OCI-LY3 (cell line): ENCODE measurements at regions not wholly inside any gene's neighbourhood (a gene's known extent, or its start where the extent isn't known, plus 50 kb on each side); places are given as distances from the start of the nearest gene placed in this dataset.
A peak's percentile ranks its signal among the peaks of the same experiment; 100 is the strongest.

Experiments used
- H2AFZ ChIP-seq: fragments of 200-600, 300-600 bp; shearing (Covaris generic); 2 replicates; pipeline ENCODE4 v1.6.0; 2014; ENCODE audit warnings: antibody characterized with exemption, low read depth, low read length
- H3K27ac ChIP-seq: fragments of 200-600, 300-600 bp; sonication (generic); 2 replicates; pipeline ENCODE4 v1.5.1; 2014; ENCODE audit warnings: mild to moderate bottlenecking, low read length, moderate library complexity, mixed read lengths
- H3K27me3 ChIP-seq: fragments of 200-600, 300-600 bp; sonication (generic); 2 replicates; pipeline ENCODE4 v1.6.1; 2014; ENCODE audit warnings: low read depth, low read length, mixed read lengths
- H3K36me3 ChIP-seq: fragments of 200-600, 300-600 bp; sonication (generic); replicated peaks from 2 replicates; pipeline ENCODE3; 2014; ENCODE audit warnings: low read depth, low read length, mixed read lengths
- H3K4me1 ChIP-seq: fragments of 300-600, 200-600 bp; sonication (generic); 2 replicates; pipeline ENCODE4 v1.6.1; 2014; ENCODE audit warnings: low read length, mixed read lengths
- H3K4me2 ChIP-seq: fragments of 200-600, 300-600 bp; sonication (generic); 2 replicates; pipeline ENCODE4 v1.6.1; 2014; ENCODE audit warnings: low read length, mixed read lengths
- H3K4me3 ChIP-seq: fragments of 300-600, 200-600 bp; sonication (generic); 2 replicates; pipeline ENCODE4 v1.5.1; 2014; ENCODE audit warnings: antibody characterized with exemption, mild to moderate bottlenecking, low read length, moderate library complexity
- H3K79me2 ChIP-seq: fragments of 300-600, 200-600 bp; shearing (Covaris generic); 2 replicates; pipeline ENCODE4 v1.6.1; 2014; ENCODE audit warnings: mild to moderate bottlenecking, low read length, mixed read lengths
- H3K9ac ChIP-seq: fragments of 300-600, 200-600 bp; shearing (Covaris generic); 2 replicates; pipeline ENCODE4 v1.6.0; 2014; ENCODE audit warnings: mild to moderate bottlenecking, low read length, moderate library complexity
- H3K9me3 ChIP-seq: fragments of 200-600, 300-600 bp; shearing (Covaris generic); 2 replicates; pipeline ENCODE4 v1.6.1; 2014; ENCODE audit warnings: low read length, mixed read lengths; ENCODE audit not compliant: insufficient read depth
- H4K20me1 ChIP-seq: fragments of 200-600, 300-600 bp; sonication (generic); 2 replicates; pipeline ENCODE4 v1.6.1; 2016; ENCODE audit warnings: low read length, mixed read lengths; ENCODE audit not compliant: insufficient read depth
- EZH2phosphoT487 ChIP-seq: fragments of 200-600 bp; shearing (Covaris generic); IDR thresholded peaks from 2 replicates; pipeline ENCODE4 v1.6.1; 2018; ENCODE audit warnings: antibody characterized with exemption, mixed run types, low read depth
- TF ChIP-seq, protein P1 (sequence below): fragments of 200-600, 300-600 bp; sonication (generic); IDR thresholded peaks from 2 replicates; pipeline ENCODE4 v1.5.1; 2014; ENCODE audit warnings: antibody characterized with exemption, low read length, low read depth

DNA sequence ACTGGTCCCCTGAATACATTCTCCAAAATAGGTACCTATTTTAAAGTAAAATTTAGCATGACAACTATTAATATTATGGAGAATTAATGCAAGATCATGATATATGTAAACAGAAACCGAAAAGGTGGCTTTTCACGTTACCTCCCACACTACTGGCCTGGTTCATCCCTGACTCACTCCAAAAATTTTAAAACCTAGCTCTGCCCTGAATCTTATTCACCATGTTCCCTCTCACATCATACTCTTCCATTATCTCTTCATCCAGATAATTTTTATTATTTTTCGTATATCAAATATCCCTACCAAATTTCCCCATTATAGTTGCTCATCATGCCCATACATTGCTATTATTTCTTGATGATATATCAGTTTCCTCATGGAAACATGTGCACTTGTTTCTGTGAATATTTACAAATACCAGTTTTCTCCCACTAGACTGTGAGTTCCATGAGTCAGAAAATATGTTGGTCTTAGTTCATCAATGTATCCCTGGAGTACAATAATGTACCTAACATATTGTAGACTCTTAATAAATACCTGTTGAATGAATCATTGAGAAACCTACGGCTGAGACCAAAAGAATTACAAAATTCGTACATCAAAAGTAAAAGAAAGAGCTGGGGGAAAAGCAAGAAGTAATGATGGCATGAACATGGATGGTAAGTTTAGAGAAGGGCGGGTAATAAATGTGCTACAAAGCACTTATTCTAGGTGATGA, 360.1 kb upstream of the CHAC2 start:
- Histone ChIP-seq H3K36me3 (peaks cover 8% of the 10 kb centered on the region), H3K27ac (no peak overlapping the region), H3K4me2 (no peak overlapping the region), H3K27me3 (no peaks in the 10 kb centered on the region), H3K4me3 (no peak overlapping the region), H3K79me2 (no peaks in the 10 kb centered on the region), H3K9ac (no peak overlapping the region), H3K9me3 (no peaks in the 10 kb centered on the region), H2AFZ (no peak overlapping the region), H3K4me1 (peaks cover 29% of the 10 kb centered on the region), H4K20me1 (no peaks in the 10 kb centered on the region)
- no peak for TF ChIP-seq EZH2phosphoT487
- TF ChIP-seq, protein P1, sequence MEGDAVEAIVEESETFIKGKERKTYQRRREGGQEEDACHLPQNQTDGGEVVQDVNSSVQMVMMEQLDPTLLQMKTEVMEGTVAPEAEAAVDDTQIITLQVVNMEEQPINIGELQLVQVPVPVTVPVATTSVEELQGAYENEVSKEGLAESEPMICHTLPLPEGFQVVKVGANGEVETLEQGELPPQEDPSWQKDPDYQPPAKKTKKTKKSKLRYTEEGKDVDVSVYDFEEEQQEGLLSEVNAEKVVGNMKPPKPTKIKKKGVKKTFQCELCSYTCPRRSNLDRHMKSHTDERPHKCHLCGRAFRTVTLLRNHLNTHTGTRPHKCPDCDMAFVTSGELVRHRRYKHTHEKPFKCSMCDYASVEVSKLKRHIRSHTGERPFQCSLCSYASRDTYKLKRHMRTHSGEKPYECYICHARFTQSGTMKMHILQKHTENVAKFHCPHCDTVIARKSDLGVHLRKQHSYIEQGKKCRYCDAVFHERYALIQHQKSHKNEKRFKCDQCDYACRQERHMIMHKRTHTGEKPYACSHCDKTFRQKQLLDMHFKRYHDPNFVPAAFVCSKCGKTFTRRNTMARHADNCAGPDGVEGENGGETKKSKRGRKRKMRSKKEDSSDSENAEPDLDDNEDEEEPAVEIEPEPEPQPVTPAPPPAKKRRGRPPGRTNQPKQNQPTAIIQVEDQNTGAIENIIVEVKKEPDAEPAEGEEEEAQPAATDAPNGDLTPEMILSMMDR: no peak

DNA sequence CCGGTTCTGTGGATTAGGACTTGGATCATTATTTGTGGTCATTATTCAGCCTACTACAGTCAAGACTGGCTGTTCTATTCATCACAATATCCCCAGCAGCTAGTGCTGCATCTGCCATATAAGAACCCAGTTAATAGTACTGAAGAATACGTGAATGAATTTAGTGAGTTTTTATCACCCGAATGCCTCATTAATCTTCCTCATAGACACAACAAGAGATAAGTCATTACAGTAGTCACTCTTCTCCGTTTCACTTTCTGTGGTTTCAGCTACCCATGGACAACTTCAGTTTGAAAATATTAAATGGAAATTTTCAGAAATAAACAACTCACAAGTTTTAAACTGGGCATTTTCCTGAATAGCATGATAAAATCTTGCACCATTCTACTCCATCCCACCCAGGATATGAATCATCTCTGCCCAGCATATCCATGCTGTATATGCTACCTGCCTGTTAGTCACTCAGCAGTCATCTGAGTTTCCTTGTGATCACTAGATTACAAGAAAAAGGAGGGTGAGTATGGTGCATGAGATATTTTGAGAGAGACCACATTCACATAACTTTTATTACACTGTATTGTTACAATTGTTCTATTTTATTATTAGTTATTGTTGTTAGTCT, 363.7 kb upstream of the CHAC2 start:
- H3K27me3 ChIP-seq: no peaks in the 10 kb centered on the region
- peaks cover 29% of the 10 kb centered on the region for H3K4me1 ChIP-seq
- no peaks in the 10 kb centered on the region for H3K9me3 ChIP-seq
- peaks cover 10% of the 10 kb centered on the region for H3K36me3 ChIP-seq
- TF ChIP-seq, protein P1: no peak
- TF ChIP-seq EZH2phosphoT487: no peak
- peak overlapping the region; percentile 61 for H3K4me2 ChIP-seq
- no peak overlapping the region for H2AFZ ChIP-seq
- H3K79me2 ChIP-seq: no peaks in the 10 kb centered on the region
- peak overlapping the region; percentile 28; the same call in 1 of the 2 replicates for H3K27ac ChIP-seq
- H4K20me1 ChIP-seq: no peaks in the 10 kb centered on the region
- H3K9ac ChIP-seq: no peak overlapping the region
- peak overlapping the region; percentile 49 for H3K4me3 ChIP-seq

- H3K4me2 ChIP-seq: no peak overlapping the region
- TF ChIP-seq, protein P1: no peak
- no peak for TF ChIP-seq EZH2phosphoT487
- no peaks in the 10 kb centered on the region for H3K27me3 ChIP-seq
- no peaks in the 10 kb centered on the region for H4K20me1 ChIP-seq
- no peak overlapping the region for H3K27ac ChIP-seq
- H3K9me3 ChIP-seq: 0 out of 2 replicates have a peak, but pooled peaks cover under 1% of the 10 kb centered on the region
- no peaks in the 10 kb centered on the region for H3K36me3 ChIP-seq
- H3K4me1 ChIP-seq: no peaks in the 10 kb centered on the region
- H2AFZ ChIP-seq: no peak overlapping the region
- no peak overlapping the region for H3K4me3 ChIP-seq
- H3K79me2 ChIP-seq: no peaks in the 10 kb centered on the region
- no peak overlapping the region for H3K9ac ChIP-seq
Measured at GRCh38 chr2:53397085-53397484, 370.5 kb upstream of the CHAC2 start.

- Histone ChIP-seq H3K9me3 (0 out of 2 replicates have a peak, but pooled peaks cover under 1% of the 10 kb centered on the region), H3K27me3 (no peaks in the 10 kb centered on the region), H3K36me3 (no peaks in the 10 kb centered on the region), H4K20me1 (no peaks in the 10 kb centered on the region), H3K4me2 (no peak overlapping the region), H3K27ac (no peak overlapping the region), H3K4me3 (no peak overlapping the region), H3K4me1 (no peaks in the 10 kb centered on the region), H3K9ac (no peak overlapping the region), H2AFZ (no peak overlapping the region), H3K79me2 (no peaks in the 10 kb centered on the region)
- TF ChIP-seq, protein P1: no peak
- no peak for TF ChIP-seq EZH2phosphoT487
Measured at GRCh38 chr2:53381271-53381670, 386.3 kb upstream of the CHAC2 start.
